GM23338 (cell line): ENCODE measurements at regions not wholly inside any gene's neighbourhood (a gene's known extent, or its start where the extent isn't known, plus 50 kb on each side); places are given as distances from the start of the nearest gene placed in this dataset.

Experiments
- ATAC-seq: fragments of 200-7000 bp; cut with Tn5 transposase; 3 replicates; pipeline ENCODE4 v1.9.1; 2020
- DNase-seq: peaks from one replicate; pipeline ENCODE4 v3.0.0-alpha.2; 2015; ENCODE audit warnings: low spot score
- H2AFZ ChIP-seq: fragments of 200-600 bp; sonication (generic); 2 replicates; pipeline ENCODE4 v1.8.0; 2016; ENCODE audit warnings: antibody characterized with exemption, mild to moderate bottlenecking, moderate library complexity
- H3F3A ChIP-seq: fragments of 200-600 bp; sonication (generic); replicated peaks from 2 replicates; pipeline ENCODE4 v1.8.0; 2017; ENCODE audit warnings: antibody characterized with exemption, mixed run types, low read depth
- H3K27ac ChIP-seq: fragments of 200-600 bp; sonication (generic); 2 replicates; pipeline ENCODE4 v1.6.1; 2016; ENCODE audit warnings: low read depth
- H3K27me3 ChIP-seq: fragments of 200-600 bp; sonication (generic); 2 replicates; pipeline ENCODE4 v1.8.0; 2016; ENCODE audit warnings: mild to moderate bottlenecking, mixed run types, moderate library complexity; ENCODE audit not compliant: insufficient read depth
- H3K36me3 ChIP-seq: fragments of 200-600 bp; sonication (generic); 2 replicates; pipeline ENCODE4 v1.8.0; 2016; ENCODE audit warnings: mild to moderate bottlenecking; ENCODE audit not compliant: insufficient read depth
- H3K4me1 ChIP-seq: fragments of 200-600 bp; sonication (generic); 2 replicates; pipeline ENCODE4 v1.8.0; 2016; ENCODE audit warnings: mild to moderate bottlenecking, moderate library complexity; ENCODE audit not compliant: insufficient read depth
- H3K4me2 ChIP-seq: fragments of 200-600 bp; sonication (generic); 2 replicates; pipeline ENCODE4 v1.7.1; 2017; ENCODE audit warnings: mixed run types
- H3K4me3 ChIP-seq: fragments of 200-600 bp; sonication (generic); 2 replicates; pipeline ENCODE4 v1.6.1; 2016; ENCODE audit warnings: mixed run types
- H3K79me2 ChIP-seq: fragments of 200-600 bp; sonication (generic); replicated peaks from 2 replicates; pipeline ENCODE4 v1.8.0; 2017; ENCODE audit warnings: mild to moderate bottlenecking; ENCODE audit not compliant: insufficient read depth
- H3K9me2 ChIP-seq: fragments of 200-600 bp; sonication (generic); 2 replicates; pipeline ENCODE4 v1.8.0; 2017; ENCODE audit not compliant: insufficient read depth
- H4K20me1 ChIP-seq: fragments of 200-600 bp; sonication (generic); replicated peaks from 2 replicates; pipeline ENCODE4 v1.8.0; 2017; ENCODE audit warnings: mild to moderate bottlenecking; ENCODE audit not compliant: insufficient read depth
- H3K27ac Mint-ChIP-seq: 2 replicates; pipeline ENCODE4 v1.8.0; 2020; ENCODE audit warnings: inconsistent platforms, mild to moderate bottlenecking, moderate library complexity, mixed read lengths
- H3K27me3 Mint-ChIP-seq: 3 replicates; pipeline ENCODE4 v1.8.0; 2022; ENCODE audit warnings: low read depth, mild to moderate bottlenecking, moderate library complexity, mixed read lengths, inconsistent platforms; ENCODE audit not compliant: insufficient read depth, poor library complexity
- H3K36me3 Mint-ChIP-seq: 3 replicates; pipeline ENCODE4 v1.8.0; 2021; ENCODE audit warnings: low read depth, mild to moderate bottlenecking, inconsistent platforms, moderate library complexity, mixed read lengths
- H3K4me1 Mint-ChIP-seq: 3 replicates; pipeline ENCODE4 v1.8.0; 2020; ENCODE audit warnings: mild to moderate bottlenecking, inconsistent platforms, mixed read lengths
- H3K4me3 Mint-ChIP-seq: 3 replicates; pipeline ENCODE4 v1.8.0; 2021; ENCODE audit warnings: moderate library complexity, mild to moderate bottlenecking, inconsistent platforms, mixed read lengths
- H3K9me3 Mint-ChIP-seq: 3 replicates; pipeline ENCODE4 v1.8.0; 2020; ENCODE audit warnings: moderate library complexity, mild to moderate bottlenecking, inconsistent platforms, mixed read lengths
- CREB1 ChIP-seq: fragments of 250-450 bp; sonication (Bioruptor Pico); IDR thresholded peaks from 2 replicates; pipeline ENCODE4 v1.5.0; 2020; ENCODE audit warnings: low read depth, mild to moderate bottlenecking, moderate library complexity
- EZH2 ChIP-seq: fragments of 200-600 bp; sonication (generic); IDR thresholded peaks from one replicate; pipeline ENCODE4 v1.8.0; 2017; ENCODE audit warnings: antibody characterized with exemption, mild to moderate bottlenecking, low read depth; ENCODE audit not compliant: unreplicated experiment
- JUNB ChIP-seq: IDR thresholded peaks from one replicate; pipeline ENCODE4 v1.6.1; 2016; ENCODE audit warnings: antibody characterized with exemption; ENCODE audit not compliant: unreplicated experiment
- NANOG ChIP-seq: IDR thresholded peaks from 2 replicates; pipeline ENCODE4 v1.6.1; 2016; ENCODE audit warnings: antibody characterized with exemption, borderline replicate concordance
- POLR2AphosphoS5 ChIP-seq: IDR thresholded peaks from 2 replicates; pipeline ENCODE4 v1.6.1; 2016; ENCODE audit warnings: antibody characterized with exemption, low read depth
- STAT1 ChIP-seq: IDR thresholded peaks from one replicate; pipeline ENCODE4 v1.6.1; 2016; ENCODE audit warnings: antibody characterized with exemption; ENCODE audit not compliant: unreplicated experiment
- TF ChIP-seq, protein P1 (sequence below): IDR thresholded peaks from one replicate; pipeline ENCODE4 v1.6.1; 2018; ENCODE audit warnings: antibody characterized with exemption; ENCODE audit not compliant: unreplicated experiment
- TF ChIP-seq, protein P2 (sequence below), 2 experiments: fragments of 200-600 bp in 1 of 2; sonication (generic) in 1 of 2; conservative IDR thresholded peaks; 2 replicates each; pipeline versions ENCODE4 v1.5.1 to v1.6.1; 2016 to 2017; ENCODE audit warnings: antibody characterized with exemption in 2 of 2, low read depth in 2 of 2, mild to moderate bottlenecking in 2 of 2, moderate library complexity in 1 of 2
- TF ChIP-seq, protein P3 (sequence below): fragments of 250-450 bp; sonication (Bioruptor Pico); IDR thresholded peaks from 2 replicates; pipeline ENCODE4 v1.5.0; 2020; ENCODE audit warnings: mild to moderate bottlenecking, moderate library complexity

DNA sequence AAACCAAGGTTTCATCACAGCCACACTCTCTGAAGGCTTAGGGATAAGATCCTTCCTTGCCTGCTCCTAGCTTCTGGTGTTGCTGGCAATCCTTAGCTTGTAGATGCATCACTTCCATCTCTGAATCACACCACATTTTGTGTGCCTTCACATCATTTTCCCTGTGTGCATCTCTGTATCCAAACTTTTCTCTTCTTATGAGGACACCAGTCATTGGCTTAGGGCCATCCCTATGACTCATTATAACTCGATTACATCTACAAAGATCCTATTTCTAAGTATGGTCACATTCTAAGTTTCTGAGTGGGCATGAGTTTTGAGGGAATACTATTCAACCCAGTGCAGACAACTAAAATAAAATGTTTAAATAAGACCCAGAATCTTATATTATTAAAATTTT is 121.7 kb downstream of the C7orf25 start (continued):
- TF ChIP-seq, protein P1, sequence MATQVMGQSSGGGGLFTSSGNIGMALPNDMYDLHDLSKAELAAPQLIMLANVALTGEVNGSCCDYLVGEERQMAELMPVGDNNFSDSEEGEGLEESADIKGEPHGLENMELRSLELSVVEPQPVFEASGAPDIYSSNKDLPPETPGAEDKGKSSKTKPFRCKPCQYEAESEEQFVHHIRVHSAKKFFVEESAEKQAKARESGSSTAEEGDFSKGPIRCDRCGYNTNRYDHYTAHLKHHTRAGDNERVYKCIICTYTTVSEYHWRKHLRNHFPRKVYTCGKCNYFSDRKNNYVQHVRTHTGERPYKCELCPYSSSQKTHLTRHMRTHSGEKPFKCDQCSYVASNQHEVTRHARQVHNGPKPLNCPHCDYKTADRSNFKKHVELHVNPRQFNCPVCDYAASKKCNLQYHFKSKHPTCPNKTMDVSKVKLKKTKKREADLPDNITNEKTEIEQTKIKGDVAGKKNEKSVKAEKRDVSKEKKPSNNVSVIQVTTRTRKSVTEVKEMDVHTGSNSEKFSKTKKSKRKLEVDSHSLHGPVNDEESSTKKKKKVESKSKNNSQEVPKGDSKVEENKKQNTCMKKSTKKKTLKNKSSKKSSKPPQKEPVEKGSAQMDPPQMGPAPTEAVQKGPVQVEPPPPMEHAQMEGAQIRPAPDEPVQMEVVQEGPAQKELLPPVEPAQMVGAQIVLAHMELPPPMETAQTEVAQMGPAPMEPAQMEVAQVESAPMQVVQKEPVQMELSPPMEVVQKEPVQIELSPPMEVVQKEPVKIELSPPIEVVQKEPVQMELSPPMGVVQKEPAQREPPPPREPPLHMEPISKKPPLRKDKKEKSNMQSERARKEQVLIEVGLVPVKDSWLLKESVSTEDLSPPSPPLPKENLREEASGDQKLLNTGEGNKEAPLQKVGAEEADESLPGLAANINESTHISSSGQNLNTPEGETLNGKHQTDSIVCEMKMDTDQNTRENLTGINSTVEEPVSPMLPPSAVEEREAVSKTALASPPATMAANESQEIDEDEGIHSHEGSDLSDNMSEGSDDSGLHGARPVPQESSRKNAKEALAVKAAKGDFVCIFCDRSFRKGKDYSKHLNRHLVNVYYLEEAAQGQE = no peak
- TF ChIP-seq CREB1 (no peak), STAT1 (no peak), EZH2 (no peak), POLR2AphosphoS5 (no peak)
- TF ChIP-seq, protein P2, sequence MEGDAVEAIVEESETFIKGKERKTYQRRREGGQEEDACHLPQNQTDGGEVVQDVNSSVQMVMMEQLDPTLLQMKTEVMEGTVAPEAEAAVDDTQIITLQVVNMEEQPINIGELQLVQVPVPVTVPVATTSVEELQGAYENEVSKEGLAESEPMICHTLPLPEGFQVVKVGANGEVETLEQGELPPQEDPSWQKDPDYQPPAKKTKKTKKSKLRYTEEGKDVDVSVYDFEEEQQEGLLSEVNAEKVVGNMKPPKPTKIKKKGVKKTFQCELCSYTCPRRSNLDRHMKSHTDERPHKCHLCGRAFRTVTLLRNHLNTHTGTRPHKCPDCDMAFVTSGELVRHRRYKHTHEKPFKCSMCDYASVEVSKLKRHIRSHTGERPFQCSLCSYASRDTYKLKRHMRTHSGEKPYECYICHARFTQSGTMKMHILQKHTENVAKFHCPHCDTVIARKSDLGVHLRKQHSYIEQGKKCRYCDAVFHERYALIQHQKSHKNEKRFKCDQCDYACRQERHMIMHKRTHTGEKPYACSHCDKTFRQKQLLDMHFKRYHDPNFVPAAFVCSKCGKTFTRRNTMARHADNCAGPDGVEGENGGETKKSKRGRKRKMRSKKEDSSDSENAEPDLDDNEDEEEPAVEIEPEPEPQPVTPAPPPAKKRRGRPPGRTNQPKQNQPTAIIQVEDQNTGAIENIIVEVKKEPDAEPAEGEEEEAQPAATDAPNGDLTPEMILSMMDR (conservative IDR thresholded peaks at IDR 0.05; ENCODE audit: low read depth in 2 of 2) = no peak

DNA sequence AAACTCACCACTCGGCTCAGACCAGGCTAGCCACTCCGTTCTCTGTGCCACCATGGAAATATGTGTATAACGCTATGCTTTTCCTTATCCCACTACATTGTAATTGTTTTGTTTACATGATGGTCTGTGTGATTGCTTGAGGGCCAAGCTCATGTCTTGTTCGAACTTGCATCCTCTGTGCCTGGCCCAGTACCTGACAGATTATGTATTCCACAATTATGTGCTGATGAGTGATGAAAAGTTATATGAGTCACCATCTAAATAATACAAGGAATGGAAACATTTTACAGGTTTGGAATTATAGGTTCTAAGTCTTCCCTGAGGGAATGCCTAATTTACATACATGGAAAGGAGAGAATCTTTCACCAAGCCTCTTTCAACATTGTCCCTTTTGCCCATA is 137.4 kb downstream of the C7orf25 start:
- Mint-ChIP-seq H3K27me3 (no peaks in the 10 kb centered on the region), H3K27ac (no peak overlapping the region)
- ATAC-seq = no peak

More for the DNA sequence above, 137.4 kb downstream of the C7orf25 start:
- Histone ChIP-seq H3K27ac (no peak overlapping the region), H3F3A (no peaks in the 10 kb centered on the region), H3K4me3 (no peak overlapping the region), H3K79me2 (no peaks in the 10 kb centered on the region), H3K9me2 (peaks cover 20% of the 10 kb centered on the region), H3K4me1 (no peaks in the 10 kb centered on the region), H3K27me3 (no peaks in the 10 kb centered on the region), H4K20me1 (no peaks in the 10 kb centered on the region), H3K36me3 (no peaks in the 10 kb centered on the region), H2AFZ (no peak overlapping the region), H3K4me2 (no peak overlapping the region)
- TF ChIP-seq, protein P3, sequence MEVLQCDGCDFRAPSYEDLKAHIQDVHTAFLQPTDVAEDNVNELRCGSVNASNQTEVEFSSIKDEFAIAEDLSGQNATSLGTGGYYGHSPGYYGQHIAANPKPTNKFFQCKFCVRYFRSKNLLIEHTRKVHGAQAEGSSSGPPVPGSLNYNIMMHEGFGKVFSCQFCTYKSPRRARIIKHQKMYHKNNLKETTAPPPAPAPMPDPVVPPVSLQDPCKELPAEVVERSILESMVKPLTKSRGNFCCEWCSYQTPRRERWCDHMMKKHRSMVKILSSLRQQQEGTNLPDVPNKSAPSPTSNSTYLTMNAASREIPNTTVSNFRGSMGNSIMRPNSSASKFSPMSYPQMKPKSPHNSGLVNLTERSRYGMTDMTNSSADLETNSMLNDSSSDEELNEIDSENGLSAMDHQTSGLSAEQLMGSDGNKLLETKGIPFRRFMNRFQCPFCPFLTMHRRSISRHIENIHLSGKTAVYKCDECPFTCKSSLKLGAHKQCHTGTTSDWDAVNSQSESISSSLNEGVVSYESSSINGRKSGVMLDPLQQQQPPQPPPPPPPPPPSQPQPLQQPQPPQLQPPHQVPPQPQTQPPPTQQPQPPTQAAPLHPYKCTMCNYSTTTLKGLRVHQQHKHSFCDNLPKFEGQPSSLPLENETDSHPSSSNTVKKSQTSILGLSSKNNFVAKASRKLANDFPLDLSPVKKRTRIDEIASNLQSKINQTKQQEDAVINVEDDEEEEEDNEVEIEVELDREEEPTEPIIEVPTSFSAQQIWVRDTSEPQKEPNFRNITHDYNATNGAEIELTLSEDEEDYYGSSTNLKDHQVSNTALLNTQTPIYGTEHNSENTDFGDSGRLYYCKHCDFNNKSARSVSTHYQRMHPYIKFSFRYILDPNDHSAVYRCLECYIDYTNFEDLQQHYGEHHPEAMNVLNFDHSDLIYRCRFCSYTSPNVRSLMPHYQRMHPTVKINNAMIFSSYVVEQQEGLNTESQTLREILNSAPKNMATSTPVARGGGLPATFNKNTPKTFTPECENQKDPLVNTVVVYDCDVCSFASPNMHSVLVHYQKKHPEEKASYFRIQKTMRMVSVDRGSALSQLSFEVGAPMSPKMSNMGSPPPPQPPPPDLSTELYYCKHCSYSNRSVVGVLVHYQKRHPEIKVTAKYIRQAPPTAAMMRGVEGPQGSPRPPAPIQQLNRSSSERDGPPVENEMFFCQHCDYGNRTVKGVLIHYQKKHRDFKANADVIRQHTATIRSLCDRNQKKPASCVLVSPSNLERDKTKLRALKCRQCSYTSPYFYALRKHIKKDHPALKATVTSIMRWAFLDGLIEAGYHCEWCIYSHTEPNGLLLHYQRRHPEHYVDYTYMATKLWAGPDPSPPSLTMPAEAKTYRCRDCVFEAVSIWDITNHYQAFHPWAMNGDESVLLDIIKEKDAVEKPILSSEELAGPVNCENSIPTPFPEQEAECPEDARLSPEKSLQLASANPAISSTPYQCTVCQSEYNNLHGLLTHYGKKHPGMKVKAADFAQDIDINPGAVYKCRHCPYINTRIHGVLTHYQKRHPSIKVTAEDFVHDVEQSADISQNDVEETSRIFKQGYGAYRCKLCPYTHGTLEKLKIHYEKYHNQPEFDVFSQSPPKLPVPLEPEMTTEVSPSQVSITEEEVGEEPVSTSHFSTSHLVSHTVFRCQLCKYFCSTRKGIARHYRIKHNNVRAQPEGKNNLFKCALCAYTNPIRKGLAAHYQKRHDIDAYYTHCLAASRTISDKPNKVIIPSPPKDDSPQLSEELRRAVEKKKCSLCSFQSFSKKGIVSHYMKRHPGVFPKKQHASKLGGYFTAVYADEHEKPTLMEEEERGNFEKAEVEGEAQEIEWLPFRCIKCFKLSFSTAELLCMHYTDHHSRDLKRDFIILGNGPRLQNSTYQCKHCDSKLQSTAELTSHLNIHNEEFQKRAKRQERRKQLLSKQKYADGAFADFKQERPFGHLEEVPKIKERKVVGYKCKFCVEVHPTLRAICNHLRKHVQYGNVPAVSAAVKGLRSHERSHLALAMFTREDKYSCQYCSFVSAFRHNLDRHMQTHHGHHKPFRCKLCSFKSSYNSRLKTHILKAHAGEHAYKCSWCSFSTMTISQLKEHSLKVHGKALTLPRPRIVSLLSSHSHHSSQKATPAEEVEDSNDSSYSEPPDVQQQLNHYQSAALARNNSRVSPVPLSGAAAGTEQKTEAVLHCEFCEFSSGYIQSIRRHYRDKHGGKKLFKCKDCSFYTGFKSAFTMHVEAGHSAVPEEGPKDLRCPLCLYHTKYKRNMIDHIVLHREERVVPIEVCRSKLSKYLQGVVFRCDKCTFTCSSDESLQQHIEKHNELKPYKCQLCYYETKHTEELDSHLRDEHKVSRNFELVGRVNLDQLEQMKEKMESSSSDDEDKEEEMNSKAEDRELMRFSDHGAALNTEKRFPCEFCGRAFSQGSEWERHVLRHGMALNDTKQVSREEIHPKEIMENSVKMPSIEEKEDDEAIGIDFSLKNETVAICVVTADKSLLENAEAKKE (CRISPR knock-in tag) = no peak
- no peak for TF ChIP-seq JUNB
- TF ChIP-seq POLR2AphosphoS5 = no peak
- no peak for TF ChIP-seq NANOG
- Mint-ChIP-seq H3K9me3 (peaks cover 18% of the 10 kb centered on the region), H3K4me3 (no peak overlapping the region), H3K4me1 (no peaks in the 10 kb centered on the region), H3K36me3 (peaks cover 9% of the 10 kb centered on the region)
- no peak for DNase-seq
